ENCODE measurements at regions not wholly inside any gene's neighbourhood (a gene's known extent, or its start where the extent isn't known, plus 50 kb on each side); places are given as distances from the start of the nearest gene placed in this dataset.

- Mint-ChIP-seq H3K4me1 (ENCODE audit: low read depth) (no peaks in the 10 kb centered on the region), H3K36me3 (ENCODE audit: low read depth) (no peaks in the 10 kb centered on the region), H3K27ac (no peak overlapping the region), H3K27me3 (ENCODE audit: low read depth) (no peaks in the 10 kb centered on the region), H3K9me3 (no peaks in the 10 kb centered on the region), H3K4me3 (no peak overlapping the region)
Measured at GRCh38 chr19:30169196-30169900, 202.8 kb upstream of the ZNF536 start.

DNA sequence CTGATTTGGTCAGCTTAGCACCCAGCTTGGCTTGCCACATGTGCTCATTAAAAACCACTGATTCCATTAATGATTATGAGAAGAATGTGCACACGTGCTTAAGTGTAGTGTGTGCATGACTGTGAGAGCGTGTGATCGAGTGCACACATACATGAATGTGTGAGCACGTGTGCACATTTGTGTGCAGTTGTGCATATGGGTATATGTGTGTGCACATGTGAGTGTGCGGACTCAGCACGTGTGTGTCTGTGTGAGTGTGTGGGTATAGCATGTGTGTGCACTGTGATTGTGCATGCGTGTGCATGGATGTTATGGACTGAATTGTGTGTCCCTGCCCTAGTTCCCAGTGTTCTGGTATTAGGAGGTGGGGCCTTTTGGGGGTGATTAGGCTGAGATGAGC is 202.1 kb upstream of the ZNF536 start:
- Mint-ChIP-seq H3K36me3 (ENCODE audit: low read depth) (no peaks in the 10 kb centered on the region), H3K27ac (no peak overlapping the region), H3K4me1 (ENCODE audit: low read depth) (no peaks in the 10 kb centered on the region)

GRCh38 chr19:30170495-30171137 is 201.6 kb upstream of the ZNF536 start:
- H3K4me1 Mint-ChIP-seq (ENCODE audit: low read depth): no peaks in the 10 kb centered on the region
- H3K9me3 Mint-ChIP-seq: no peaks in the 10 kb centered on the region
- H3K27me3 Mint-ChIP-seq (ENCODE audit: low read depth): no peaks in the 10 kb centered on the region
- H3K27ac Mint-ChIP-seq: no peak overlapping the region
- no peaks in the 10 kb centered on the region for H3K36me3 Mint-ChIP-seq (ENCODE audit: low read depth)
- no peak overlapping the region for H3K4me3 Mint-ChIP-seq

More for the DNA sequence above, 202.1 kb upstream of the ZNF536 start:
- no peaks in the 10 kb centered on the region for H3K9me3 Mint-ChIP-seq
- no peak overlapping the region for H3K4me3 Mint-ChIP-seq
- H3K27me3 Mint-ChIP-seq (ENCODE audit: low read depth): no peaks in the 10 kb centered on the region

DNA sequence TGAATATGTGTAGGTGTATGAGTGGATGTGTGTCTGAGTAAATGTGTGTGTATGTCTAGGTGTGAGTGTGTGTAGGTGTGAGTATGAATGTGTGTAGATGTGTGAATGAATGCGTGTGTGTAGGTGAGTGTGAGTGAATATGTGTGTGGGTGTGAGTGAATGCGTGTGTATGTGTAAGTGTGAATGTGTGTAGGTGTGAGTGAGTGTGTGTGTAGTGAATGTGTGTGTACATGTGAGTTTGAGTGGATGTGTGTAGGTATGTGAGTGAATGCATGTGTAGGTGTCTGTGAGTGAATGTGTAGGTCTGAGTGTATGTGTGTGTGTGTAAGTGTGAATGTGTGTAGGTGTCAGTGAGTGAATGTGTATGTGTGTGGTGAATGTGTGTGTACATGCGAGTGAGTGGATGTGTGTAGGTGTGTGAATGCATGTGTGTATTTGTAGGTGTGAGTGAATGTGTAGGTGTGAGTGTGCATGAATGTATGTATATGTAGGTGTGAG is 201.0 kb upstream of the ZNF536 start:
- no peaks in the 10 kb centered on the region for H3K9me3 Mint-ChIP-seq
- no peaks in the 10 kb centered on the region for H3K27me3 Mint-ChIP-seq (ENCODE audit: low read depth)
- H3K4me1 Mint-ChIP-seq (ENCODE audit: low read depth): no peaks in the 10 kb centered on the region
- H3K4me3 Mint-ChIP-seq: no peak overlapping the region
- H3K36me3 Mint-ChIP-seq (ENCODE audit: low read depth): no peaks in the 10 kb centered on the region
- no peak overlapping the region for H3K27ac Mint-ChIP-seq

DNA sequence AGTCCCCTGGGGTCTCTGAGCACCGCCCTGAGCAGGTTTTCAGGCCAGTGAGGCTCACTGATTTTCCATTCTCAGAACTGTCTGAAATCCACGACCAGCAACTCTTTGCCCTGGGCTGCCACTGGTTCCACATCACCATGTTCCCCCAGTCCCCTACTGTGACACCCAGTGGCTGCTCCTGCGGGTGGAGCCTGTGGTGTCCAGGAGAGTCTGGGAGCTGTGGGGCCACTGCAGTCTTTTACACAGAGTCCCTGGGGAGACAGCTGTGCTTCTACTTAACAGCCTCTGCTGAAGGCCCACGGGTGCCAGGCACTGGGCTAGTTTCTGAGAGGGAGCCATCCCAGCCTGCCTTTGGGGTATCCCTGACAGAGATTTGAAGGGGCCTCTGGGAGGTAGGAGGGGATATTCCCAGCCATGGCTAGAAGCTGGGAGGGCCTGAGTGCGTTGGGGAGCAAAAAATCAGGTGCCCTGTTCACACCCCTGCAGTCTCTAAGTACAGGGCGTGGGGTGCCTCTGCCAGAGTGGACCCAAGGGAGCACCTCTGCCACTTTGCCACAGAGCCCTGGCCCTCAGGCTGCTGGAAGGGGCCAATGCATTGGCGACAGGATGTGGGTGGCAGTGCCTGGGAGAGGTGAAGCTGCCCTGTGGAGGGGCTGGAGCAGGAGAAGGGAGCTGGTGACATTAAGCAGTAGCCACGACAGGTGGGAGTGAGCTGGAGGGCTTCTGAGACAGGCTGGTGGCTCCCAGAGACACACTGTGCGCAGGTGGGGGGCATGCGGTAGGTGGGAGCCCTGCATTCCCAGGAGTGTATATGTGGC is 200.2 kb upstream of the ZNF536 start:
- Mint-ChIP-seq H3K9me3 (no peaks in the 10 kb centered on the region), H3K4me1 (ENCODE audit: low read depth) (no peaks in the 10 kb centered on the region), H3K27me3 (ENCODE audit: low read depth) (no peaks in the 10 kb centered on the region), H3K36me3 (ENCODE audit: low read depth) (no peaks in the 10 kb centered on the region), H3K27ac (no peak overlapping the region), H3K4me3 (no peak overlapping the region)

DNA sequence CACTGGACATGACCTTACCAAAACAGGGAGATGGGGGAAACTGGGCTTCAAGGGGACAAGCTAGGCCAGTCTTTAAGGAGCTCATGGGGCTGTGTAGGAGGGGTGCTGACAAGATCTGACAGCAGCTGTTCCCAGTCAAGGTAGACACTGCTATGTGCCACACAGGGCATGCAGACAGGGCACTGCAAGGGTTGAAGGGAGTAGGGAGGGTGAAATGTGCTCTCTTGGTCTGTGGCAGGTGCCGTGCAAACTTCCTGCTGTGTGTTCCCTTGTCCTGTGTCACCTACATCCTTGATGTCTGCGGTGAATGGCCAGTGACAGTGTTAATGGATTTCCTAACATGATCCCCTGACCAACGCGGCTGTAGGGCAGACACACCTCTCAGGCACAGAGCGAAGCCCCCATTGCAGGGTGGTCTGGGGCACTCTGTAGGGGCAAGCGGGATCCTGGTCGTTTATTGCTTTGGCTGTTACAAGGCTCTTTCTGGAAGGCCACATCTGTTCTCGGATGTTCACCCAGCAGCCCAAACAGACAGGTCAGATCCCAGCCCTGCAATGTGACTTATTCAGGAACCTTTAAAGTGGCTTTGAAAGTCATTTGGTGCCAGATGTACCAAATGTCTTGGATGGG is 199.5 kb upstream of the ZNF536 start:
- Mint-ChIP-seq H3K36me3 (ENCODE audit: low read depth) (no peaks in the 10 kb centered on the region), H3K27me3 (ENCODE audit: low read depth) (no peaks in the 10 kb centered on the region), H3K4me1 (ENCODE audit: low read depth) (no peaks in the 10 kb centered on the region), H3K9me3 (no peaks in the 10 kb centered on the region), H3K4me3 (no peak overlapping the region), H3K27ac (no peak overlapping the region)

DNA sequence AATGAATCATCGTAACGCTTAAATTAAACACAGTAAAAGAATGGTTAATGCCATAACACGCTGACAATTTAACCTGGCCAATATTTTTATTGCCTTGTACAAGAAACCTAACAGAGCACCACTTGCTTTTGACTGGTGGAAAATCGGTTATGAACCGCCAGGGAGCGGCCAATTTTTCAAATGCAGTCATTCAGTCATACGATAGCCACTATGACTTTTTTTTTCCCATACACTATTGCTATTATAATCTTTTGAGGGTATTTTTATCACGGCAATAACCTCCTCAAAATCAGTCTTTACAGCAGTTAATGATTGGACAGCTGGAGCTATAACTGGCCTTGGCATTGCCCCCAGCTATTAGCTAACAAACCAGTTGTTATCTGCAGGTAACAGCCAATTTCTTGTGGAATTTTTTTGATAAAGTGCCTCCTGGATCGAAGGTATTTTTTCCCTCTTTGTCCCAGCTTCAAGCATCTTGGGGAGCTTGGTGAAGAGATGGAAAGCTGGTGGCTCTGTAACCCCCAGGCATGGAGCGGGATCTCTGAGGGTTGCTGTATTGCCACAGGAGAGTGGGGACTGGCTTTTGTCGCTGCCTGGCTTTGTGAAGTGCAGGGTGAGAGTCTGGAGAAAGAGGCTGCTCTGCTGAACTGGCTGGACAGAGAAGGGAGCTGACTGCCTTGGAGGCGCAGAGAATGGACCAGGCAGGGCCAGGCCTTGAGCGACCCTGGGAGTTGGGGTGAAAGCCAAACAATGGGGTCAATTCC is 198.4 kb upstream of the ZNF536 start:
- Mint-ChIP-seq H3K36me3 (ENCODE audit: low read depth) (no peaks in the 10 kb centered on the region), H3K27ac (no peak overlapping the region), H3K9me3 (no peaks in the 10 kb centered on the region), H3K4me3 (no peak overlapping the region), H3K4me1 (ENCODE audit: low read depth) (no peaks in the 10 kb centered on the region), H3K27me3 (ENCODE audit: low read depth) (no peaks in the 10 kb centered on the region)

- Mint-ChIP-seq H3K27me3 (ENCODE audit: low read depth) (no peaks in the 10 kb centered on the region), H3K27ac (no peak overlapping the region)
Measured at GRCh38 chr19:30174357-30174645, 197.9 kb upstream of the ZNF536 start.

GRCh38 chr19:30174791-30175190 is 197.4 kb upstream of the ZNF536 start:
- Mint-ChIP-seq H3K36me3 (ENCODE audit: low read depth) (peaks cover 2% of the 10 kb centered on the region), H3K27ac (no peak overlapping the region), H3K4me3 (no peak overlapping the region), H3K4me1 (ENCODE audit: low read depth) (no peaks in the 10 kb centered on the region), H3K9me3 (peaks cover 6% of the 10 kb centered on the region), H3K27me3 (ENCODE audit: low read depth) (no peaks in the 10 kb centered on the region)

More at GRCh38 chr19:30174357-30174645, 197.9 kb upstream of the ZNF536 start:
- Mint-ChIP-seq H3K4me3 (no peak overlapping the region), H3K4me1 (ENCODE audit: low read depth) (no peaks in the 10 kb centered on the region), H3K9me3 (peaks cover 2% of the 10 kb centered on the region), H3K36me3 (ENCODE audit: low read depth) (no peaks in the 10 kb centered on the region)

GRCh38 chr19:30175987-30176386 is 196.2 kb upstream of the ZNF536 start:
- H3K27ac Mint-ChIP-seq: no peak overlapping the region
- H3K27me3 Mint-ChIP-seq (ENCODE audit: low read depth): no peaks in the 10 kb centered on the region
- H3K36me3 Mint-ChIP-seq (ENCODE audit: low read depth): peaks cover 2% of the 10 kb centered on the region
- H3K4me3 Mint-ChIP-seq: no peak overlapping the region
- H3K4me1 Mint-ChIP-seq (ENCODE audit: low read depth): no peaks in the 10 kb centered on the region
- H3K9me3 Mint-ChIP-seq: peaks cover 12% of the 10 kb centered on the region

DNA sequence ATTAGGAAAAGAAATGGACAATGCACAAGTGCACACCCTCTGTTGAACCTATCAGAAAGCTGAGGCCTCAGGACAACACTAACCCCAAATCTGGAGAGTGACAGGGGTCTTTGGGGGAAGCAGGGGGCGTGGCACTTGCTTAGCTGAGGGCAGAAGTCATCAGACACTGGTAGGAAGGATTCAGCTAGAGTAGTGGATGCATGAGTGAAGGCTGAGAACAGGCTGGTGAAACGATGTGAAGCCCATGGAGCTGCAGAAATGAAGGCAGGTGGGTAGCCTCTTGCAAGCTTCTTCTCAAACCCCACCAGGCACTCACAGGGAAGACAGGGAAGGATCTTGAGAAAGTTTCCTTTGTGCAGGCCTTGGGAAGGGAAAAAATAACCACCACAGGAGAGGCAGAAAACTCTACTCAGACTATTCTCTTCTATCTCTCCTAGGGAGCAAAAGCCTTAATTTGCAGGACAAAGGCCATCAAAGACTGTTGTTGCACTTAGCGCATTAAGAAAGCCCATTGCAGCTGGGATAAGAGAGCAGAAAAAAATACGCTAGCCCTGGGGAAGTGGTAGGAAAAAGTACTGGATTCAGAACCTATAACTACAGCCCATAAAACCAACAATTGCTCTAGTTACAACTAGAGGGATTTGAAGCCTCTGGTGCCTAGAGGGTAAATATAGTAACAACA is 193.3 kb upstream of the ZNF536 start:
- no peaks in the 10 kb centered on the region for H3K4me1 Mint-ChIP-seq (ENCODE audit: low read depth)
- H3K4me3 Mint-ChIP-seq: no peak overlapping the region
- H3K36me3 Mint-ChIP-seq (ENCODE audit: low read depth): peaks cover 2% of the 10 kb centered on the region
- H3K9me3 Mint-ChIP-seq: peaks cover 35% of the 10 kb centered on the region
- H3K27ac Mint-ChIP-seq: no peak overlapping the region
- no peaks in the 10 kb centered on the region for H3K27me3 Mint-ChIP-seq (ENCODE audit: low read depth)

- H3K27ac Mint-ChIP-seq: no peak overlapping the region
- H3K9me3 Mint-ChIP-seq: peaks cover 41% of the 10 kb centered on the region
- H3K36me3 Mint-ChIP-seq (ENCODE audit: low read depth): peaks cover 4% of the 10 kb centered on the region
- H3K4me1 Mint-ChIP-seq (ENCODE audit: low read depth): no peaks in the 10 kb centered on the region
- H3K27me3 Mint-ChIP-seq (ENCODE audit: low read depth): no peaks in the 10 kb centered on the region
- no peak overlapping the region for H3K4me3 Mint-ChIP-seq
Measured at GRCh38 chr19:30180691-30181090, 191.5 kb upstream of the ZNF536 start.

- no peak overlapping the region for H3K4me3 Mint-ChIP-seq
- no peaks in the 10 kb centered on the region for H3K4me1 Mint-ChIP-seq (ENCODE audit: low read depth)
- peaks cover 41% of the 10 kb centered on the region for H3K9me3 Mint-ChIP-seq
- H3K27me3 Mint-ChIP-seq (ENCODE audit: low read depth): no peaks in the 10 kb centered on the region
- H3K27ac Mint-ChIP-seq: no peak overlapping the region
- peaks cover 4% of the 10 kb centered on the region for H3K36me3 Mint-ChIP-seq (ENCODE audit: low read depth)
Measured at GRCh38 chr19:30183807-30184490, 188.2 kb upstream of the ZNF536 start.

All from T-helper 1 cell treated with Interleukin-12 subunit alpha and Interleukin-12 subunit beta and Interleukin-4 antibody, amounts not matched to agents 30 μg/mL and 1 μg/mL, for 36 hours (primary cell).